Motor neuron (in vitro differentiated cells): ENCODE measurements at regions not wholly inside any gene's neighbourhood (a gene's known extent, or its start where the extent isn't known, plus 50 kb on each side); places are given as distances from the start of the nearest gene placed in this dataset.
"Not testable (repeated sequence)": the region's sequence is repeated elsewhere in the genome, so short reads cannot be mapped to it uniquely, and the experiment has no call there.

Source experiments
- ATAC-seq, 8 experiments: fragments of 200-7000 bp; cut with Tn5 transposase; replicated peaks in 6 of 8; 2 replicates each; pipeline ENCODE4 v1.8.0; 2021; ENCODE audit warnings: mild to moderate bottlenecking in 8 of 8, moderate library complexity in 8 of 8
- H3K27ac ChIP-seq, 2 donors: fragments of 250-450 bp; sonication (Bioruptor Pico); 2 replicates each; pipeline ENCODE4 v1.9.0; 2021; ENCODE audit warnings: antibody characterized with exemption in 2 of 2, mild to moderate bottlenecking in 2 of 2, moderate library complexity in 1 of 2
- H3K4me1 ChIP-seq, 2 donors: fragments of 250-450 bp; sonication (Bioruptor Pico); replicated peaks in 1 of 2; 2 replicates each; pipeline ENCODE4 v1.6.1; 2021; ENCODE audit warnings: antibody characterized with exemption in 2 of 2, mild to moderate bottlenecking in 2 of 2, moderate library complexity in 1 of 2
- H3K4me3 ChIP-seq, 5 donors: fragments of 250-450 bp; sonication (Bioruptor Pico); 2 replicates each; pipeline ENCODE4 v1.9.0; 2021; ENCODE audit warnings: antibody characterized with exemption in 5 of 5, mild to moderate bottlenecking in 5 of 5, moderate library complexity in 4 of 5
- WGBS, 10 experiments: fragments of 450-650 bp; shearing (Covaris generic); methylation state at CpG; one replicate each; pipeline ENCODE4 v1.0.0; 2022; 5-methylcytosine and 5-hydroxymethylcytosine counted together
- in situ Hi-C, 9 experiments: fragments of 400-800 bp; cut with MboI; loops; one replicate each; pipeline ENCODE4 v1.15.0; 2021; ENCODE audit warnings: low sequenced_read_pairs in 9 of 9, low pct_unique_long_range_greater_than_20kb in 2 of 9; ENCODE audit not compliant: unreplicated experiment in 9 of 9

- in situ Hi-C loops = no loop called here
- no peak overlapping the region for H3K27ac ChIP-seq
- 11 to 100% (median 82%) methylated on average over 1 to 4 of the region's 4 CpGs; no CpG with 5 or more reads in 2 of the 10 experiments for WGBS, 10 experiments
- H3K4me3 ChIP-seq = no peak overlapping the region
- no peak for ATAC-seq
- H3K4me1 ChIP-seq = peaks cover 0 to 2% of the 10 kb centered on the region in 2 donors
Observed at GRCh38 chr7:113371416-113372043, 253.2 kb upstream of the SMIM30 start.

DNA sequence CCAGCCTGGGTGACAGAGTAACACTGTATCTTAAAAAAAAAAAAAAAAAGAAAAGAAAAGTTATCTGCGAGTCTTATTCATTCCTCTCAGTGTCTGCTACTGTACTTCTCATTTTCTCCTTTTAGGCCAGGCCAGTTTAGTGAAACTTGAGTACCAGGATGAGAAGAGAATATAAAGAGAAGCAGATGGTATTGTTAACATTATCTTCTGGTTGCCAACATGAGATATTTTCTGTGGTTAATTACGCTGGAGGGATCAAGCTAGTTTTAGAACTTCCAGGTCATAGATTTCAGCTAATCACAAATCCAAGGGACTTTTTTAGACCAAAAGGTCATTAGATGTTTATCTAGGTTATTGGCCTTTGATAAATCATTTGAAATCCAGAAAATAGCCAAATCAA lies 252.6 kb upstream of the SMIM30 start:
- H3K4me3 ChIP-seq = no peak overlapping the region
- no peak for ATAC-seq
- 30 to 100% (median 77%) methylated on average over 1 to 2 of the region's 2 CpGs; no CpG with 5 or more reads in 2 of the 10 experiments for WGBS, 10 experiments
- in situ Hi-C loops = no loop called here
- no peak overlapping the region for H3K27ac ChIP-seq
- H3K4me1 ChIP-seq = peaks cover 0 to 2% of the 10 kb centered on the region in 2 donors

DNA sequence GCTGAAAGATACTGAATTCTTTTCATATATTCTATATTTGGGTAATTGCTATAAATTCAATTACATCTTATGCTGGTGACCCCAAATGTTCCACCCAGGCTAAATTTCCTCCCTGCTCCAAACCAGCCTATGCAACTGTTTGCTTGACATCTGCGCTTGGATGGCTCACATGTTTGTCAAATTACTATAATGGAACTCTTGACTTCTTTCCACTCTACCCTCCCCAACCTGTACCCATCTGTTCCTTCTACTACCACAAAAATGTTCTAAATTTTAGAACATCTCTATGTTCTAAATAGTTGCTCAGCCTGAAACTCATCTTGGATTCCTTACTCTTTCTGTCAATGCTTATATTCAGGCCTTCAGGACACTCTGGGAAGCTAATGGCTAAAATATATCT lies 249.9 kb upstream of the SMIM30 start:
- H3K27ac ChIP-seq = no peak overlapping the region
- H3K4me1 ChIP-seq = peaks cover 0 to 2% of the 10 kb centered on the region in 2 donors
- ATAC-seq = no peak
- 83 to 100% (median 96%) methylated on average over 1 of the region's 1 CpG; no CpG with 5 or more reads in 6 of the 10 experiments for WGBS, 10 experiments
- no peak overlapping the region for H3K4me3 ChIP-seq
- in situ Hi-C loops = no loop called here

- H3K4me3 ChIP-seq = no peak overlapping the region
- 0 to 52% (median 31%) methylated on average over 1 to 3 of the region's 3 CpGs for WGBS, 10 experiments
- H3K4me1 ChIP-seq = no peaks in the 10 kb centered on the region
- peak in 2 of 8 experiments; percentile 69 to 85 for ATAC-seq
- no peak overlapping the region for H3K27ac ChIP-seq
- in situ Hi-C loops = no loop called here
Observed at GRCh38 chr7:113367041-113367586, 248.8 kb upstream of the SMIM30 start.

GRCh38 chr7:113366122-113366521 lies 247.8 kb upstream of the SMIM30 start:
- Histone ChIP-seq H3K4me1 (no peaks in the 10 kb centered on the region), H3K4me3 (no peak overlapping the region), H3K27ac (no peak overlapping the region)
- 0 to 17% (median 0%) methylated on average over 1 of the region's 1 CpG; no CpG with 5 or more reads in 4 of the 10 experiments for WGBS, 10 experiments
- in situ Hi-C loops = no loop called here
- no peak for ATAC-seq

DNA sequence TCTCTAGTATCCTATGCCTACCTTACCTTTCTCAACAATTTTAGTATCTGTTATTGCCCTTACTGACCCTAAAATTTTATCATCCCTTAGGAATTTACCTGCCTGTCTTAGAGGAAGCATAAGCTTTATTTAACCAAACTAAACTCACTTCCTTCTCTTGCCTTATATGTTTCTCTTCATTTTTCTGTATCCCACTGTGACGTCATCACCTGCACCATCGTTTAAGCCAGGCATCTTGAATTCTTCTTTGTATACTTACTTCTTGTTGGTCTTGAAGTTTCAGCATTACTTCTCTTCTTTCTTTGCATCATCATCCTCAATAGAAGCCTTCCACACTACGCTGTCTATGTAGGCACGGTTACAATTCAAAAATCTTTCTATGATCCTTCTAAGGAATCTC lies 231.0 kb upstream of the SMIM30 start:
- ATAC-seq = no peak
- in situ Hi-C loops = no loop called here
- Histone ChIP-seq H3K27ac (no peak overlapping the region), H3K4me1 (no peaks in the 10 kb centered on the region), H3K4me3 (no peak overlapping the region)
- WGBS, 10 experiments = 13 to 96% (median 85%) methylated on average over 3 to 4 of the region's 4 CpGs; no CpG with 5 or more reads in 1 of the 10 experiments

DNA sequence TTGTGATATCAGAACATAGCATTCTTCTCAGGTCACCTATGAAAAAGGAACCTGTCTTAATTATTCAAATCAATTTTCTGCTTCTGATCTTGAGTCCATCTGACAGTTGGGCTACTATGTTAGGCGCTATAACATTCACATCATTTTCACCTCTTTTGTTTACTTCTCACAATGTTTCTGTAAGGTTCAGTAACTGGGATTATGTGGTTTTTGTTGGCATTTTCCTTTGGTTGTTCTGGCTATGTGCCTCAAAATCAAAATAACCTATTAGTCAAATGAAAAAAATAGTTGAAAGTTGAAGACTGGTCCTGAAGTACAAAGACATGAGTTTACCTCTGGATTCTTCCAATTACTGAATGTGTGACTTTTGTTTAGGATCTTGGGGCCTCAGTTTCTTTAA lies 221.3 kb upstream of the SMIM30 start:
- no peak overlapping the region for H3K4me3 ChIP-seq
- H3K27ac ChIP-seq = no peak overlapping the region
- in situ Hi-C loops = no loop called here
- no peak for ATAC-seq
- no peaks in the 10 kb centered on the region for H3K4me1 ChIP-seq
- WGBS, 10 experiments = 0 to 100% (median 67%) methylated on average over 1 of the region's 1 CpG; no CpG with 5 or more reads in 3 of the 10 experiments

- H3K27ac ChIP-seq = no peak overlapping the region
- 4 to 100% (median 87%) methylated on average over 1 to 4 of the region's 4 CpGs for WGBS, 10 experiments
- H3K4me1 ChIP-seq = no peaks in the 10 kb centered on the region
- in situ Hi-C loops = no loop called here
- no peak for ATAC-seq
- H3K4me3 ChIP-seq = no peak overlapping the region
Observed at GRCh38 chr7:113338071-113338696, 219.8 kb upstream of the SMIM30 start.

DNA sequence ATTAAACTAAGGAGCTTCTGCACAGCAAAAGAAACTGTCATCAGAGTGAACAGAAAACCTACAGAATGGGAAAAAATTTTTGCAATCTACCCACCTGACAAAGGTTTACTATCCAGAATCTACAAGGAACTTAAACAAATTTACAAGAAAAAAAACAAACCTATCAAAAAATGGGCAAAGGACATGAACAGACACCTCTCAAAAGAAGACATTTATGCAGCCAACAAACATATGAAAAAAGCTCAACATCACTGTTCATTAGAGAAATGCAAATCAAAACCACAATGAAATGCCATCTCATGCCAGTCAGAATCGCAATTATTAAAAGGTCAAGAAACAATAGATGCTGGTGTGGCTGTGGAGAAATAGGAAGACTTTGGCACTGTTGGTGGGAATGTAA lies 218.5 kb upstream of the SMIM30 start:
- in situ Hi-C loops, H3K4me1 ChIP-seq, H3K27ac ChIP-seq, H3K4me3 ChIP-seq, ATAC-seq: not testable (repeated sequence)
- 0 to 100% (median 68%) methylated on average over 1 of the region's 1 CpG; no CpG with 5 or more reads in 2 of the 10 experiments for WGBS, 10 experiments

DNA sequence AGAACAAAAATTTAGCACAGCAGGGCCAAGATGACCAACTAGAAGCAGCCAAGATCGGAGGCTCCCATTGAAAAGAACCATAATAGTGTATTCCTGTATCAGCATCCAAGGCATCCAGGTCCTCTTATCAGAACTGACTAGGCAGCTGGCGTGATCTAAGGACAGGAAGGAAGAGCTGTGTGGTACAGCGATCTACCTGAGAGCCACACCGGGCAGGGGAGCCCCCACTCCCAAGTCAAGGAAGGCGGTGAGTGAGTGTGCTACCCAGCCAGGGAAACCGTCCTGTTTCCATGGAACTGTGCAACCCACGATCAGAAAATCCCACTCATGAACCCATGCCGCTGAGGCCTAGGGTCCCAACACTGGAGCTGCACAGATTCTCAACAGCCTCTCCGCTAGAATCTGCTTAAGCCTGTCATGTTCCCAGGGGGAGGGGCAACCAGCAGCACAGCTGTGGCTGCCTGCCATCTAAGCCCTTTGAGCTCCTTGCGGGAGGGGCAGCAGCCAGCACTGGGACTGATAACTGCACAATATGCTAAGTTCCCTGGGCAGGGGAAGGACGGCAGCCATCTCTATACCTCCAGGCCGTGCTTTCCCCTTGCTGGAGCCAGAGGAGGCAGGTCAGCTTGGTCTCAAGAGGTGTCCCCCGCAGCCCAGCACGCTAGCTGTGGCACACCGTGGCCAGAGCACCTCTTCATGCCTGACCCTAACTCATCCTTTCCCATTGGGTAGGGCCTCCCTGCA lies 213.0 kb upstream of the SMIM30 start:
- Histone ChIP-seq H3K4me1 (peaks cover 0 to 1% of the 10 kb centered on the region in 2 donors), H3K4me3 (no peak overlapping the region), H3K27ac (no peak overlapping the region)
- 33 to 86% (median 76%) methylated on average over 1 to 8 of the region's 15 CpGs; no CpG with 5 or more reads in 1 of the 10 experiments for WGBS, 10 experiments
- peak in 5 of 8 experiments; percentile 21 to 60 (median 51) for ATAC-seq
- in situ Hi-C loops = no loop called here

DNA sequence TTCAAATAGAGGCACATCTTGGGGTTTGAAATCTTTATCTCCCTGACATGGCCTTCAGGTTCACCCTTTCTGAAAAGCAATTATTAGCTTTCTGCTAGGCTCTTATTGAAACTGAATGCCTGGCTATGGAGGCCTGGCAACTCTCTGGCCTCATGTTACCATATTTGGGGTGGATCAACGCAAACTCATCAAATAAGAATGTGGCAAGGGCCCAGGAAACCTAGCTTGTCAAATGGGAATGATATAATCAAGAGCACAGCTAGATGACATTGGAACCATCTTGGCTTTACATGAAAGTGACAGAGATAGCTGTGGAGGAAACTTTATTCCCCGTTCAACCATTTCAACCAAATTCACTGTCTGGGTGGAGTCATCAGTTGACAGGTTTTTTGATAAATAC lies 202.8 kb upstream of the SMIM30 start:
- ATAC-seq = no peak
- in situ Hi-C loops = no loop called here
- Histone ChIP-seq H3K27ac (no peak overlapping the region), H3K4me3 (no peak overlapping the region), H3K4me1 (peaks cover 0 to under 1% of the 10 kb centered on the region in 2 donors)
- WGBS, 10 experiments = 0 to 94% (median 7%) methylated on average over 1 to 2 of the region's 2 CpGs; no CpG with 5 or more reads in 7 of the 10 experiments

GRCh38 chr7:113320419-113320818 lies 202.1 kb upstream of the SMIM30 start:
- 0 to 86% (median 67%) methylated on average over 1 to 3 of the region's 4 CpGs; no CpG with 5 or more reads in 2 of the 10 experiments for WGBS, 10 experiments
- H3K4me3 ChIP-seq = no peak overlapping the region
- in situ Hi-C loops = no loop called here
- ATAC-seq = no peak
- no peak overlapping the region for H3K27ac ChIP-seq
- H3K4me1 ChIP-seq = no peaks in the 10 kb centered on the region

- in situ Hi-C loops = no loop called here
Observed at GRCh38 chr7:113314594-113314993, 196.2 kb upstream of the SMIM30 start.

More at GRCh38 chr7:113314594-113314993, 196.2 kb upstream of the SMIM30 start:
- no peak for ATAC-seq
- 0 to 100% (median 71%) methylated on average over 1 to 2 of the region's 2 CpGs; no CpG with 5 or more reads in 2 of the 10 experiments for WGBS, 10 experiments
- H3K4me3 ChIP-seq = no peak overlapping the region
- no peaks in the 10 kb centered on the region for H3K4me1 ChIP-seq
- no peak overlapping the region for H3K27ac ChIP-seq
